Fibroblast of the aortic adventitia (primary cell): ENCODE measurements at regions not wholly inside any gene's neighbourhood (a gene's known extent, or its start where the extent isn't known, plus 50 kb on each side); places are given as distances from the start of the nearest gene placed in this dataset.

Experiments
- DNase-seq: peaks from one replicate; pipeline ENCODE4 v3.0.0-alpha.2; 2010; ENCODE audit warnings: low read depth
- H3K4me3 ChIP-seq: 2 replicates; pipeline ENCODE4 v1.5.1; 2011; ENCODE audit warnings: low read depth, mild to moderate bottlenecking, control low read depth, low read length, moderate library complexity
- CTCF ChIP-seq: IDR thresholded peaks from 2 replicates; pipeline ENCODE4 v1.5.1; 2011; ENCODE audit warnings: mild to moderate bottlenecking, low read length, control low read depth, inconsistent platforms; ENCODE audit not compliant: insufficient read depth

GRCh38 chr16:8172551-8172950 is 417.8 kb downstream of the TMEM114 start:
- DNase-seq, result no peak
- no peak overlapping the region for H3K4me3 ChIP-seq
- TF ChIP-seq CTCF, result no peak

- H3K4me3 ChIP-seq, result no peak overlapping the region
- TF ChIP-seq CTCF, result no peak
- no peak for DNase-seq
Measured at GRCh38 chr16:8168016-8168415, 422.3 kb downstream of the TMEM114 start.

GRCh38 chr16:8167436-8167835 is 422.9 kb downstream of the TMEM114 start:
- DNase-seq, result no peak
- H3K4me3 ChIP-seq, result no peak overlapping the region
- TF ChIP-seq CTCF, result no peak

- H3K4me3 ChIP-seq, result no peak overlapping the region
- TF ChIP-seq CTCF, result no peak
- no peak for DNase-seq
Measured at GRCh38 chr16:8158051-8158450, 432.3 kb downstream of the TMEM114 start.

GRCh38 chr16:8155275-8155674 is 435.0 kb downstream of the TMEM114 start:
- no peak for TF ChIP-seq CTCF
- H3K4me3 ChIP-seq, result no peak overlapping the region
- no peak for DNase-seq

- TF ChIP-seq CTCF, result no peak
- DNase-seq, result no peak
- H3K4me3 ChIP-seq, result no peak overlapping the region
Measured at GRCh38 chr16:8146256-8147012, 443.9 kb downstream of the TMEM114 start.

GRCh38 chr16:8138666-8139065 is 451.6 kb downstream of the TMEM114 start:
- no peak overlapping the region for H3K4me3 ChIP-seq
- TF ChIP-seq CTCF, result no peak
- no peak for DNase-seq
